Panc1 (cell line): ENCODE measurements at regions not wholly inside any gene's neighbourhood (a gene's known extent, or its start where the extent isn't known, plus 50 kb on each side); places are given as distances from the start of the nearest gene placed in this dataset.
"Not testable (repeated sequence)": the region's sequence is repeated elsewhere in the genome, so short reads cannot be mapped to it uniquely, and the experiment has no call there.

Experiments used
- CTCF ChIP-seq: fragments of 450-650 bp; IDR thresholded peaks from 2 replicates; pipeline ENCODE4 v1.5.1; 2017; ENCODE audit warnings: mild to moderate bottlenecking
- POLR2AphosphoS5 ChIP-seq: IDR thresholded peaks from 2 replicates; pipeline ENCODE4 v1.6.1; 2012; ENCODE audit warnings: mild to moderate bottlenecking, low read depth, low read length, moderate library complexity

- TF ChIP-seq CTCF, POLR2AphosphoS5: not testable (repeated sequence)
These were observed 223.9 kb upstream of the KLF14 start for GRCh38 chr7:130957722-130958435.
